GM12878 (cell line): ENCODE measurements at regions not wholly inside any gene's neighbourhood (a gene's known extent, or its start where the extent isn't known, plus 50 kb on each side); places are given as distances from the start of the nearest gene placed in this dataset.

Experiments
- ATAC-seq: fragments of 200-7000 bp; cut with Tn5 transposase; 3 replicates; pipeline ENCODE4 v1.9.1; 2020; ENCODE audit warnings: mild to moderate bottlenecking, moderate library complexity
- BruUV-seq: library from RNA; stranded (reverse); fragments of 400-500 nt; replicated peaks from 2 replicates; lab custom pipeline; 2021; lab: Mats Ljungman, UMichigan
- CTCF ChIA-PET: fragments of 300-600 bp; sonication (Branson Sonifier 250); formaldehyde crosslinking; extraction: SDS; loops from one replicate; lab custom pipeline; 2021; ENCODE audit warnings: inconsistent platforms; lab: Yijun Ruan, JAX
- POLR2A ChIA-PET: fragments of 350-600 bp; formaldehyde crosslinking; extraction: SDS; loops from one replicate; lab custom pipeline; 2021; ENCODE audit warnings: inconsistent platforms; lab: Charles Lee
- RAD21 ChIA-PET: fragments of 300-600 bp; sonication (Branson Sonifier 250); formaldehyde crosslinking; loops from one replicate; lab custom pipeline; 2023; ENCODE audit warnings: antibody characterized with exemption; ENCODE audit not compliant: unreplicated experiment; lab: Charles Lee
- SMC1A ChIA-PET: fragments of 300-600 bp; sonication (Branson Sonifier 250); formaldehyde crosslinking; loops from one replicate; lab custom pipeline; 2023; ENCODE audit not compliant: unreplicated experiment, uncharacterized antibody; lab: Charles Lee
- DNase-seq: peaks from one replicate; pipeline ENCODE4 v3.0.0-alpha.2; 2011; ENCODE audit warnings: low read depth, low spot score
- FAIRE-seq: peaks from 3 replicates; lab custom pipeline; 2011; peaks lifted over from hg19 to GRCh38; lab: Jason Lieb, UNC
- H2AFZ ChIP-seq: 2 replicates; pipeline ENCODE4 v1.6.0; 2011; ENCODE audit warnings: low read depth, low read length, control low read depth; ENCODE audit not compliant: control insufficient read depth
- H3K27ac ChIP-seq: 2 replicates; pipeline ENCODE4 v1.5.1; 2011; ENCODE audit warnings: control low read depth; ENCODE audit not compliant: control insufficient read depth, insufficient read depth
- H3K27me3 ChIP-seq, 2 experiments: replicated peaks in 1 of 2; 2 replicates each; pipeline versions ENCODE4 v1.6.0 to v1.6.1; 2011; ENCODE audit warnings: low read length in 1 of 2; ENCODE audit not compliant: control insufficient read depth in 2 of 2, insufficient read depth in 2 of 2
- H3K36me3 ChIP-seq, 2 experiments: 2 replicates each; pipeline ENCODE4 v1.5.1; 2011; ENCODE audit warnings: low read length in 1 of 2; ENCODE audit not compliant: control insufficient read depth in 2 of 2, insufficient read depth in 2 of 2
- H3K4me1 ChIP-seq: 2 replicates; pipeline ENCODE4 v1.6.1; 2011; ENCODE audit warnings: mild to moderate bottlenecking, low read length, moderate library complexity, mixed read lengths; ENCODE audit not compliant: control insufficient read depth, insufficient read depth
- H3K4me2 ChIP-seq: 2 replicates; pipeline ENCODE4 v1.6.0; 2011; ENCODE audit warnings: control low read depth; ENCODE audit not compliant: control insufficient read depth, insufficient read depth
- H3K4me3 ChIP-seq: fragments of 200-600 bp; sonication (generic); 2 replicates; pipeline ENCODE4 v1.5.1; 2016
- H3K79me2 ChIP-seq: 2 replicates; pipeline ENCODE4 v1.6.0; 2011; ENCODE audit warnings: low read length; ENCODE audit not compliant: control insufficient read depth, insufficient read depth
- H3K9ac ChIP-seq: 2 replicates; pipeline ENCODE4 v1.8.0; 2011; ENCODE audit warnings: low read length, control low read depth, mixed read lengths; ENCODE audit not compliant: control insufficient read depth, insufficient read depth
- H3K9me3 ChIP-seq: replicated peaks from 3 replicates; pipeline ENCODE4 v1.5.1; 2011; ENCODE audit warnings: mild to moderate bottlenecking, low read length; ENCODE audit not compliant: control insufficient read depth, insufficient read depth
- H4K20me1 ChIP-seq: 2 replicates; pipeline ENCODE4 v1.6.0; 2011; ENCODE audit not compliant: control insufficient read depth, insufficient read depth
- CTCF ChIP-seq, 3 experiments: IDR thresholded peaks in 2 of 3; conservative IDR thresholded peaks in 1 of 3; 2 replicates each; pipeline ENCODE4 v1.5.1; 2011; ENCODE audit warnings: low read depth in 3 of 3, low read length in 3 of 3, mild to moderate bottlenecking in 3 of 3, control low read depth in 2 of 3, moderate library complexity in 2 of 3, inconsistent platforms in 1 of 3, mixed read lengths in 1 of 3; ENCODE audit not compliant: control insufficient read depth in 2 of 3, insufficient read depth in 1 of 3; ENCODE audit errors: extremely low read depth in 1 of 3
- FOXM1 ChIP-seq: IDR thresholded peaks from 2 replicates; pipeline ENCODE4 v1.6.1; 2012; ENCODE audit warnings: low read depth, mild to moderate bottlenecking, inconsistent platforms, low read length, moderate library complexity
- JUNB ChIP-seq: IDR thresholded peaks from 2 replicates; pipeline ENCODE4 v1.6.1; 2016; ENCODE audit warnings: antibody characterized with exemption, mild to moderate bottlenecking
- NFYB ChIP-seq: IDR thresholded peaks from 2 replicates; pipeline ENCODE4 v1.6.1; 2011; ENCODE audit warnings: low read depth, mild to moderate bottlenecking, low read length, improper control_type of control experiment, moderate library complexity; ENCODE audit not compliant: insufficient read depth
- NR2C2 ChIP-seq: IDR thresholded peaks from 2 replicates; pipeline ENCODE4 v1.6.1; 2011; ENCODE audit warnings: borderline replicate concordance, low read depth; ENCODE audit not compliant: control insufficient read depth, insufficient read length
- SREBF1 ChIP-seq: IDR thresholded peaks from 2 replicates; pipeline ENCODE4 v1.6.1; 2012; ENCODE audit warnings: mild to moderate bottlenecking, low read length
- TCF7 ChIP-seq: IDR thresholded peaks from 2 replicates; pipeline ENCODE4 v1.6.1; 2014; ENCODE audit warnings: antibody characterized with exemption, borderline replicate concordance
- YBX1 ChIP-seq: fragments of 450-650 bp; IDR thresholded peaks from 2 replicates; pipeline ENCODE4 v1.6.1; 2016; ENCODE audit warnings: antibody characterized with exemption
- ZNF384 ChIP-seq: IDR thresholded peaks from 2 replicates; pipeline ENCODE4 v1.6.1; 2012; ENCODE audit warnings: low read depth, mild to moderate bottlenecking, low read length, improper control_type of control experiment, borderline replicate concordance
- ZNF687 ChIP-seq: fragments of 450-650 bp; IDR thresholded peaks from 2 replicates; pipeline ENCODE4 v1.6.1; 2017; ENCODE audit warnings: mild to moderate bottlenecking, moderate library complexity
- WGBS: methylation state at CpG from one replicate; pipeline ENCODE4 v1.1.6; 2016; ENCODE audit warnings: low lambda C conversion rate; ENCODE audit not compliant: insufficient replicate concordance, insufficient coverage; ENCODE audit errors: missing lambda C conversion rate; 5-methylcytosine and 5-hydroxymethylcytosine counted together
- in situ Hi-C: fragments of 300-500 bp; cut with MboI; formaldehyde crosslinking; loops from 9 replicates; pipeline ENCODE4 v1.14.3; 2018; ENCODE audit warnings: mixed read lengths
- intact Hi-C: fragments of 100-400 bp; cut with micrococcal nuclease; formaldehyde crosslinking; loops from one replicate; pipeline ENCODE4 v1.14.2; 2022; ENCODE audit not compliant: unreplicated experiment

- H3K4me3 ChIP-seq, result no peak overlapping the region
- DNase-seq (no peak), ATAC-seq (no peak), FAIRE-seq (no peak)
- H3K9me3 ChIP-seq, result no peaks in the 10 kb centered on the region
- no peaks in the 10 kb centered on the region for H3K36me3 ChIP-seq
- CTCF ChIA-PET, result interaction anchor here (1.0 to 4.1 kb wide), 8 partner anchors 9 to 115 kb away, joined by 3 to 22 read pairs (median 3); no protein-coding TSS in a partner anchor
- WGBS, result 70% methylated on average over 4 of the region's 4 CpGs
- RAD21 ChIA-PET, result interaction anchor here (1.2 to 2.2 kb wide), 2 partner anchors 23 to 31 kb away, joined by 4 to 11 read pairs; no protein-coding TSS in a partner anchor
- H3K9ac ChIP-seq, result no peak overlapping the region
- no peak overlapping the region for H3K27ac ChIP-seq
- no peaks in the 10 kb centered on the region for H4K20me1 ChIP-seq
- POLR2A ChIA-PET, result no interaction called here
- in situ Hi-C loops (no loop called here), intact Hi-C loops (no loop called here)
- no peak overlapping the region for H2AFZ ChIP-seq
- no TSS peak for BruUV-seq
- H3K79me2 ChIP-seq, result no peaks in the 10 kb centered on the region
- no peak for TF ChIP-seq NR2C2
- no peak for TF ChIP-seq SREBF1
- TF ChIP-seq ZNF687, result no peak
- TF ChIP-seq NFYB, result no peak
- no peak for TF ChIP-seq CTCF (IDR thresholded peaks at IDR 0.05 in 2 of 3, conservative IDR thresholded peaks at IDR 0.05 in 1 of 3; ENCODE audit: control insufficient read depth in 2 of 3, extremely low read depth in 1 of 3, insufficient read depth in 1 of 3, low read depth in 3 of 3, low read length in 3 of 3)
- TF ChIP-seq JUNB, result no peak
- TF ChIP-seq FOXM1, result no peak
- no peak for TF ChIP-seq TCF7
- TF ChIP-seq YBX1, result no peak
- TF ChIP-seq ZNF384, result no peak
- H3K4me1 ChIP-seq, result no peaks in the 10 kb centered on the region
- SMC1A ChIA-PET, result interaction anchor here (1.1 to 5.4 kb wide), 6 partner anchors 8 to 81 kb away, joined by 3 to 37 read pairs (median 4); no protein-coding TSS in a partner anchor
- H3K27me3 ChIP-seq, result no peaks in the 10 kb centered on the region
- no peak overlapping the region for H3K4me2 ChIP-seq
These were observed 102.6 kb upstream of the VPREB1 start for GRCh38 chr22:22141771-22142591.
